ENCODE measurements at regions not wholly inside any gene's neighbourhood (a gene's known extent, or its start where the extent isn't known, plus 50 kb on each side); places are given as distances from the start of the nearest gene placed in this dataset.
"Not testable (repeated sequence)": the region's sequence is repeated elsewhere in the genome, so short reads cannot be mapped to it uniquely, and the experiment has no call there.

- DNase-seq (no peak), ATAC-seq (ENCODE audit: poor library complexity) (no peak)
- no peaks in the 10 kb centered on the region for H3K36me3 Mint-ChIP-seq (ENCODE audit: low read depth)
- H3K9me3 ChIP-seq (ENCODE audit: control insufficient read depth in 1 of 2, insufficient read depth in 1 of 2, low read length in 2 of 2), result no peaks in the 10 kb centered on the region
- H3K27ac ChIP-seq (ENCODE audit: low read depth in 1 of 2, low read length in 2 of 2), result no peak overlapping the region
- no peaks in the 10 kb centered on the region for H3K9me3 Mint-ChIP-seq
- H3K27me3 Mint-ChIP-seq, result peaks cover 14% of the 10 kb centered on the region
- no peak overlapping the region for H3K27ac Mint-ChIP-seq
- H3K4me3 Mint-ChIP-seq, result no peak overlapping the region
- H3K27me3 ChIP-seq (ENCODE audit: control insufficient read depth in 1 of 2, insufficient read depth in 2 of 2, low read length in 2 of 2), result peaks cover 0 to 4% of the 10 kb centered on the region in 2 experiments
- no peaks in the 10 kb centered on the region for H3K36me3 ChIP-seq (ENCODE audit: insufficient read depth, low read length)
- H3K4me1 Mint-ChIP-seq (ENCODE audit: low read depth), result no peaks in the 10 kb centered on the region
- intact Hi-C loops (cut with DNase I, micrococcal nuclease), result no loop called here
- H3K4me1 ChIP-seq (ENCODE audit: insufficient read depth, low read length), result no peaks in the 10 kb centered on the region
- CTCF ChIA-PET, result no interaction called here
- TF ChIP-seq CTCF (IDR thresholded peaks at IDR 0.05), result no peak
- POLR2A ChIA-PET, result no interaction called here
- H3K4me3 ChIP-seq (ENCODE audit: low read length), result no peak overlapping the region
Observed at GRCh38 chr5:158045696-158046095, 186.8 kb upstream of the CLINT1 start.

- Mint-ChIP-seq H3K4me3 (no peak overlapping the region), H3K27ac (no peak overlapping the region), H3K9me3 (peaks cover 4% of the 10 kb centered on the region), H3K27me3 (peaks cover 6% of the 10 kb centered on the region), H3K4me1 (ENCODE audit: low read depth) (no peaks in the 10 kb centered on the region), H3K36me3 (ENCODE audit: low read depth) (no peaks in the 10 kb centered on the region)
- Histone ChIP-seq H3K27me3 (ENCODE audit: control insufficient read depth in 1 of 2, insufficient read depth in 2 of 2, low read length in 2 of 2) (no peaks in the 10 kb centered on the region), H3K27ac (ENCODE audit: low read depth in 1 of 2, low read length in 2 of 2) (no peak overlapping the region), H3K36me3 (ENCODE audit: insufficient read depth, low read length) (no peaks in the 10 kb centered on the region), H3K9me3 (ENCODE audit: control insufficient read depth in 1 of 2, insufficient read depth in 1 of 2, low read length in 2 of 2) (peaks cover 0 to 14% of the 10 kb centered on the region in 2 experiments), H3K4me1 (ENCODE audit: insufficient read depth, low read length) (no peaks in the 10 kb centered on the region), H3K4me3 (ENCODE audit: low read length) (no peak overlapping the region)
- DNase-seq (no peak), ATAC-seq (ENCODE audit: poor library complexity) (no peak)
- CTCF ChIA-PET, result no interaction called here
- POLR2A ChIA-PET, result interaction anchor here (0.6 kb wide), 1 partner anchor 794 kb away, joined by 3 read pairs; no protein-coding TSS in a partner anchor
- no peak for TF ChIP-seq CTCF (IDR thresholded peaks at IDR 0.05)
- intact Hi-C loops (cut with DNase I, micrococcal nuclease), result no loop called here
Observed at GRCh38 chr5:158039911-158040347, 181.0 kb upstream of the CLINT1 start.

- POLR2A ChIA-PET, result interaction anchor here (0.6 kb wide), 1 partner anchor 795 kb away, joined by 3 read pairs; no protein-coding TSS in a partner anchor
- intact Hi-C loops (cut with DNase I, micrococcal nuclease), result no loop called here
- Histone ChIP-seq H3K36me3 (ENCODE audit: insufficient read depth, low read length) (no peaks in the 10 kb centered on the region), H3K9me3 (ENCODE audit: control insufficient read depth in 1 of 2, insufficient read depth in 1 of 2, low read length in 2 of 2) (peaks cover 0 to 14% of the 10 kb centered on the region in 2 experiments), H3K4me1 (ENCODE audit: insufficient read depth, low read length) (no peaks in the 10 kb centered on the region), H3K27ac (ENCODE audit: low read depth in 1 of 2, low read length in 2 of 2) (no peak overlapping the region), H3K4me3 (ENCODE audit: low read length) (no peak overlapping the region), H3K27me3 (ENCODE audit: control insufficient read depth in 1 of 2, insufficient read depth in 2 of 2, low read length in 2 of 2) (no peaks in the 10 kb centered on the region)
- peaks cover 9% of the 10 kb centered on the region for H3K9me3 Mint-ChIP-seq
- H3K4me3 Mint-ChIP-seq, result no peak overlapping the region
- ATAC-seq (ENCODE audit: poor library complexity), result no peak
- no peak for DNase-seq
- CTCF ChIA-PET, result no interaction called here
- peaks cover 8% of the 10 kb centered on the region for H3K27me3 Mint-ChIP-seq
- H3K4me1 Mint-ChIP-seq (ENCODE audit: low read depth), result no peaks in the 10 kb centered on the region
- TF ChIP-seq CTCF (IDR thresholded peaks at IDR 0.05), result no peak
- no peaks in the 10 kb centered on the region for H3K36me3 Mint-ChIP-seq (ENCODE audit: low read depth)
- no peak overlapping the region for H3K27ac Mint-ChIP-seq
Observed at GRCh38 chr5:158039441-158039840, 180.5 kb upstream of the CLINT1 start.

- H3K4me1 Mint-ChIP-seq (ENCODE audit: low read depth); POLR2A ChIA-PET; H3K27me3 ChIP-seq (ENCODE audit: control insufficient read depth in 1 of 2, insufficient read depth in 2 of 2, low read length in 2 of 2); H3K4me3 ChIP-seq (ENCODE audit: low read length); H3K36me3 ChIP-seq (ENCODE audit: insufficient read depth, low read length); H3K27ac Mint-ChIP-seq; H3K9me3 Mint-ChIP-seq; ATAC-seq (ENCODE audit: poor library complexity); CTCF ChIA-PET; DNase-seq; H3K36me3 Mint-ChIP-seq (ENCODE audit: low read depth); H3K4me3 Mint-ChIP-seq; intact Hi-C loops (cut with DNase I, micrococcal nuclease); H3K4me1 ChIP-seq (ENCODE audit: insufficient read depth, low read length); H3K27ac ChIP-seq (ENCODE audit: low read depth in 1 of 2, low read length in 2 of 2): not testable (repeated sequence)
- H3K9me3 ChIP-seq (ENCODE audit: control insufficient read depth in 1 of 2, insufficient read depth in 1 of 2, low read length in 2 of 2), result peaks cover 0 to 14% of the 10 kb centered on the region in 2 experiments
- peaks cover 12% of the 10 kb centered on the region for H3K27me3 Mint-ChIP-seq
Observed at GRCh38 chr5:158036983-158037595, 178.1 kb upstream of the CLINT1 start.

- peaks cover 0 to 14% of the 10 kb centered on the region in 2 experiments for H3K9me3 ChIP-seq (ENCODE audit: control insufficient read depth in 1 of 2, insufficient read depth in 1 of 2, low read length in 2 of 2)
- H3K4me1 ChIP-seq (ENCODE audit: insufficient read depth, low read length); CTCF ChIA-PET; intact Hi-C loops (cut with DNase I, micrococcal nuclease); H3K36me3 ChIP-seq (ENCODE audit: insufficient read depth, low read length); H3K36me3 Mint-ChIP-seq (ENCODE audit: low read depth); H3K27me3 ChIP-seq (ENCODE audit: control insufficient read depth in 1 of 2, insufficient read depth in 2 of 2, low read length in 2 of 2); H3K4me1 Mint-ChIP-seq (ENCODE audit: low read depth); H3K27ac ChIP-seq (ENCODE audit: low read depth in 1 of 2, low read length in 2 of 2); H3K4me3 ChIP-seq (ENCODE audit: low read length); H3K27ac Mint-ChIP-seq; POLR2A ChIA-PET; H3K4me3 Mint-ChIP-seq; H3K9me3 Mint-ChIP-seq; DNase-seq; ATAC-seq (ENCODE audit: poor library complexity): not testable (repeated sequence)
- H3K27me3 Mint-ChIP-seq, result peaks cover 24% of the 10 kb centered on the region
Observed at GRCh38 chr5:158034586-158034985, 175.6 kb upstream of the CLINT1 start.

Data from CD4-positive, alpha-beta T cell (primary cell).